Activated CD4-positive, alpha-beta T cell treated with anti-CD3 and anti-CD28 coated beads, Interleukin-2, amount 50 U/mL, for 24 hours (primary cell): ENCODE measurements at regions not wholly inside any gene's neighbourhood (a gene's known extent, or its start where the extent isn't known, plus 50 kb on each side); places are given as distances from the start of the nearest gene placed in this dataset.
"Not testable (repeated sequence)": the region's sequence is repeated elsewhere in the genome, so short reads cannot be mapped to it uniquely, and the experiment has no call there.

Experiments used
- DNase-seq, 2 donors: peaks; one replicate each; pipeline ENCODE4 v3.0.0-alpha.2; 2020; ENCODE audit warnings: low read depth in 1 of 2, low spot score in 1 of 2

- no peak for DNase-seq
Observed at GRCh38 chr2:83331810-83332209, 1127.3 kb downstream of the SUCLG1 start.

DNA sequence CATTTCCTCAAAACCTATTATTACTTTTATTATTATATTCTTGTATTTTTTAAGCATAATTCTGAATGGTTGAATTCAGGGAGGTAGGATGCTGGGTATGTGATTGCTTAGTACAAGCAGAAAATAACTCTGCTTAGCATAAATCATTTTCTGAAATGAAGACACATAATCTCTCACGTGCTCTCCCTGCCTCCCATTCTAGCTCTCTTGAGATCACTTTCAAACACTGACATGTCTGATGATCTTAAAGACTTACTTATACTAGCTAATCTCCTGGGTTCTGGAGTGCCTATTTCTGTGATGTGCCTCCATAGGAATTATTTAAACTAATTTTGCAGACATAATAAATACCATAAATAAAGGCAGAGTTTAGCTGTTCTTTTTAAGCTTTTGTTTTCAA is 1136.0 kb downstream of the SUCLG1 start:
- DNase-seq: no peak

DNA sequence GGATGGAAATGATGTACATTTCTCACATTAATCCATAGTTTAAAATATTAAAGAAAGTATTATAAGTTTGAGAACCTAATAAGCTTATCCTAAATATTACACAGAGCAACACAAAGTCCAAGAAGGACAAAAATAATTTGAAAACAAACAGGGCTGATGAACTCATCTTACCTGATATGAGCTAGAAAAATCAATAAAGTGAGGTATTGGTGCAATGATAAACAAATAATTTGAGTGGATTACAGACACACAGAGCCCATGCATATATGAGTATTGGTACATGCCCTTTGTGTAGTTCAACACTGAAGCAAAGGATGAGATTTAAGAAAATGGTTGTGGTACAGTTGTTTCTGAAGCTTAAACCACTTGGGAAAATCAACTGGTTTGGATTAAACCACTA is 1139.0 kb downstream of the SUCLG1 start:
- no peak for DNase-seq

DNA sequence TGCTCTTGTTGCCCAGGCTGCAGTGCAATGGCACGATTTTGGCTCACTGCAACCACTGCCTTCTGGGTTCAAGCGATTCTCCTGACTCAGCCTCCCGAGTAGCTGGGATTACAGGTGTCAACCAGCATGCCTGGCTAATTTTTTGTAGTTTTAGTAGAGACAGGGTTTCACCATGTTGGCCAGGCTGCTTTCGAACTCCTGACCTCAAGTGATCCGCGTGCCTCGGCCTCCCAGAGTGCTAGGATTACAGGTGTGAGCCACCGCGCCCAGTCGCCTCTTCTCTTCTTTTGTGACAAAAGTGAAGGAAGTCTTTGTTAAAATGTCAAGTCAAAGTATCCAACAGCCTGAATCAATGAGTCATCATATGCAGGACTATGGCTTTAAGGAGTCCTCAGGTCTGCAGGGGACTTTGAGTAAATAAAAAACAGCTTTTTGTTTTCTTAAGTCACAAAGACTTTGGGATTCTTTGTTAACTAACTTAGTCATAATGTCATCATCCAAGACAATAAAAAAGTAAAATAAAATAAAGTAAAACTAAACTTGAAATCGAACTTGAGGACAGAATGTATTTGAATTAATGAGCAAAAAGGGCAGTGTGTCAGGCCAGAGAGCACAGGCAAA is 1153.2 kb downstream of the SUCLG1 start:
- DNase-seq: no peak

DNA sequence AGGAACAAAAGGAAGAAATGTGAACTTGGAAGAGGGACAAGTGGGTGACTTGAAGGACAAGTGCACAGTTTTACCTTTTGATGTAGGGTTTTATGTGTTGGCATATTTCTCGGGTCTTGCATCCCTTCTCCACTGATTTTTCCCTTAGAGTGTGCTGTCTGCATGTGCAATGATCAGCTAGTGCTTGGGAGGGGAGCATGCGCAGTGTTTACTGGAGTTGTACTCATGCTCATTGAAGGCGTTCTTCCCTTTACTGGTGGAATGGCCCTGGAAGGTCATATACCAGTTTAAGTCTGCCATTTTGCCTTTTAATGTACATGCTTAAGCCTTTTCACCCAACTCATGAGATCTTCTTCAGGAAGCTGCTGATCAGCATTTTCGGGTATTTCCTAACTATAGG is 1168.0 kb downstream of the SUCLG1 start:
- DNase-seq: no peak

- no peak for DNase-seq
Observed at GRCh38 chr2:83282841-83283240, 1176.2 kb downstream of the SUCLG1 start.

- DNase-seq: no peak
Observed at GRCh38 chr2:83282043-83282795, 1176.9 kb downstream of the SUCLG1 start.

- DNase-seq: no peak
Observed at GRCh38 chr2:83280391-83280790, 1178.7 kb downstream of the SUCLG1 start.

- DNase-seq: no peak
Observed at GRCh38 chr2:83273322-83273721, 1185.8 kb downstream of the SUCLG1 start.

DNA sequence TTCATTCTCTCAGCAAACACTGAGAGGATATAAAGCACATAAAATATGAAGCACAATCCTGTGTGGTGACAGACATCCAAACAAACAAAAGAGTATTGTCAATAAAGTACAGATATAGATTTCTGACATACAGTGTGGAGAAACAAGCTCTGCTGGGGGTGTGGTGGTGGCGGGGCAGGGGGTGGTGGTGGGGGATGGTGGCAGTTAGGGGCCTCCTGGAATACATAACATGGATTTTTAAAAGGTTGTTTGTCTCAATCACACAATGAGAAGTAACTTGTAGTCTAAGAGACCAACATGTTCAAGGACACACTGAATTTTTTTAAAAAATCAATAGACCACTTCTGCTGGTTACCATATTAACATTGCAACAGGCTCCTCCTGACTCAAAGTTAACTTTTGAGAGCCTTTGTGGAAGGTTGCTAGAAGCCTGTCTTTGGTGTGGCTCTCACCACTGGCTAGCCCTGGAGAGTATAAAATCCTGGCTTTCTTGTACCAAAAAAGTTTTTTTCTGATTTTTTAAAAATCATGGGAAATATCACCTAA is 1197.4 kb downstream of the SUCLG1 start:
- no peak for DNase-seq

- no peak for DNase-seq
Observed at GRCh38 chr2:83253848-83254247, 1205.2 kb downstream of the SUCLG1 start.

DNA sequence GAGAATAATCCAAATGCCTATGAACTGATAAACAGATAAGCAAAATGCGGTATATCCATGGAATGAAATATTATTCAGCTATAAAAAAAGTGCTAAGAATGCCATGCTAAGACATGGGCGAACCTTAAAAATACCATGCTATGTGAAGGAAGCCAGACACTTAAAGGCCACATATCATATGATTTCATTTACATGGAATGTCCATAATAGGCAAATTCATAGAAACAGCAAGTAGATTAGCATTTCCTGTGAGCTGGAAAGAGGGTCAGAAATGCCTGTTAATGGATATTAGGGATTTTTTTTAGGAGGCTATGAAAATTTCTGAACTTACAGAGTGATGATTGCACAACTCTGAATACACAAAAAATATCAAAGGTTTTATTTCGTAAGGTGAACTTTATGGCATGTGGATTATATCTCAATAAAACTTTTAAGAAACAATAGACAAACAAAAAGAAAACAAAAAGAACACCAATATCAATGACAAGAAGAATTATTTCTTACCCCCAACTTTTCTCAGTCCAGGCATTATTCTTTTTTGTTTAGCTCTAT is 1207.7 kb downstream of the SUCLG1 start:
- no peak for DNase-seq

- not testable (repeated sequence) for DNase-seq
Observed at GRCh38 chr2:83245806-83246537, 1213.1 kb downstream of the SUCLG1 start.

- DNase-seq: no peak
Observed at GRCh38 chr2:83240611-83241010, 1218.5 kb downstream of the SUCLG1 start.

GRCh38 chr2:83238111-83238510 is 1221.0 kb downstream of the SUCLG1 start:
- no peak for DNase-seq

GRCh38 chr2:83234246-83234645 is 1224.8 kb downstream of the SUCLG1 start:
- DNase-seq: no peak

DNA sequence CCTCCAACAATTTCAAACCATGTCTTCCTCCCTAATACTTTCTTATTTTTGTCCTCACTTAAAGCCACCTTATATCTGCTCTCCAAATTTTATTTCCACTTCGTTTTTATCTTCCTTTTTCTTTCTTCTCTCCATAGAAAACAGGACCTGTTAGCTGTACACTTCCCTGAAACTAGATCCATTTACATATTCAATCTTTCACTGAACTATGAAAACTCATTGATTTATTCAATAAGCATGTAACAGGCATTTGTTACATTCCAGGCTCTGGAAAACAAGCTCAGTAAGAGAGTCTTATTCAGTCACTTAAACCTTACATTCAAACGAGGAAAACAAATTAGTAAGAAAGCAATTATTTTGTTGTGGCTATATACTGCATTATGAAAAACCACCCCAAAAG is 1225.3 kb downstream of the SUCLG1 start:
- no peak for DNase-seq

- no peak for DNase-seq
Observed at GRCh38 chr2:83233326-83233725, 1225.8 kb downstream of the SUCLG1 start.

DNA sequence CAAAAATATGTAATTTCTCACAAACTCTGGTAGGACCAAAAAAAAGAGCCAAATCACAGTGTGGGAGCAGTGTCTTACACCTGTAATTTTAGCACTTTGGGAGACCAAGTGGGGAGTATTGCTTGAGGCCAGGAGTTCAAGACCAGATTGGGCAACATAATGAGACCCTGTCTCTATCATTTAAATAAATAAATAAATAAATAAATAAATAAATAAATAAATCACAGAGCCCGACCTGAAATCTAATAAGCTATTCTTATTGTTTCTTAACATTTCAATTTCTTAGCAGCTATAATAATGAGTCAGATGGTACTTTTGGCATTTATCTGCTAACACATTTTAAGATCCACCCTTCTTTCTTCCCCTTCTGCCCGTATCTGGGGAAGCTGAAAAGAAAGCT is 1229.6 kb downstream of the SUCLG1 start:
- DNase-seq: no peak

DNA sequence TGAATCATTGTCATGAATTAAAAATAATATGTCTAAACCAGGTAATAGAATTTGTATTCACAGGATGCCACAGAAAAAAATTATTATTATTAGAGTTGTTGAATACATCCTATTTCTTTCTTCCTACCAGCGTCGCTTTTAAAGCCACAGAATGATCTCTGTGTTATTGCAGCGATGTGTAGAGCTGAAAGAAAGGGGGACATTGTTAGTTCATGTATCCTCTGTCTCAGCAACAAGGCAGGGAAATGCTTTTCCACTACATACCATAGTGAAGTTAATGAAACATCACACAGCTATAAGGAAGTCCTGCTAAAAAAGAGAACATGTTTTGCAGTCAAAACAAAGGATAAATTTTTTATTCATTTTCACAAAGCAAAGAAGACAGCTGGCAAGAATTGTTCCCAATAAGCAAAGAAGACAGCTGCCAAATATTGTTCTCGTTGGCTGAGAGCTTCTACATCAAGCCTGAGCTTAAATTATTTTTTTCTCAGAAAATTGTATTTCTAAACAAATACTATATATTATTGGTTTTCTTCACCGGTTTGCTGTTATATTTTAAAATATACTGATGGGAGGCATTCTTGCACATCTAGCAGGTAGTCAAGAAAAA is 1234.4 kb downstream of the SUCLG1 start:
- no peak for DNase-seq

DNA sequence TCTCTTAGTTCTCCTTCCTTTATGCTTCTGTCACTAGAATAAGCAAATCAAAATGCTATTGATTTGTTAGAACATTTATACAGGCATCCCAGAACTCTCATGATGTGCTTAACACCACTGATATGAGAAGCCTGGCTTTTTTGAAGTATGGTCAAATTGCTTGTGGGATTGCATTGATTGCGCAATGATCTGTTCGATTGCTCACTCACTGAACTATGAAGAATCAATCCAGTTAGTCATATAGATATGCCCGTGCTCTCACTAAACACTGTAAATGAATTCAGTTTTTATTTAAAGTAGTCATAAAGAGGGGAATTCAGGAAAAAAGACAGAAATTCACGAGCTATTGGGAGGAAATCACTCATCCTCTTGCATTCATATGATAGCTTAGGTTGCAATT is 1237.8 kb downstream of the SUCLG1 start:
- DNase-seq: no peak
